ENCODE measurements at regions not wholly inside any gene's neighbourhood (a gene's known extent, or its start where the extent isn't known, plus 50 kb on each side); places are given as distances from the start of the nearest gene placed in this dataset.

DNA sequence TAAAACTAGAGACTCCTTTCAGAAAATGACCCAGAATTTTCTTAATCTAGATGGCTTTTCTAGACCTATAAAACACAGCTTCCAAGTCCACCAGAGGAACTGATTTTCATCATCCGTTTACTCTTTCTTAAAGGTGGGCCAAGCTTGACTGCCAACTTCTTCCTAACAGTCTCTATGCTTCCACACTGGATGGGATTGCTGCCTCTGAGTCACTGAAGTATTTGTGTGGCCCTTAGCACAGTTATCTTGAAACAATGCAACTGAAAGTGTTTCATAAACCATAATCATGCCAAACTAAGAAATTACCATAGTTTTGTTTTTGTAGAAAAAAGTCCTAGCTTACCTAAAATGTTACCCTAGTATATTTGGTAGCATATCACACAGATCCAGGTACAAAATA, 985.7 kb downstream of the TUSC7 start (continued):
- TF ChIP-seq, protein P1, sequence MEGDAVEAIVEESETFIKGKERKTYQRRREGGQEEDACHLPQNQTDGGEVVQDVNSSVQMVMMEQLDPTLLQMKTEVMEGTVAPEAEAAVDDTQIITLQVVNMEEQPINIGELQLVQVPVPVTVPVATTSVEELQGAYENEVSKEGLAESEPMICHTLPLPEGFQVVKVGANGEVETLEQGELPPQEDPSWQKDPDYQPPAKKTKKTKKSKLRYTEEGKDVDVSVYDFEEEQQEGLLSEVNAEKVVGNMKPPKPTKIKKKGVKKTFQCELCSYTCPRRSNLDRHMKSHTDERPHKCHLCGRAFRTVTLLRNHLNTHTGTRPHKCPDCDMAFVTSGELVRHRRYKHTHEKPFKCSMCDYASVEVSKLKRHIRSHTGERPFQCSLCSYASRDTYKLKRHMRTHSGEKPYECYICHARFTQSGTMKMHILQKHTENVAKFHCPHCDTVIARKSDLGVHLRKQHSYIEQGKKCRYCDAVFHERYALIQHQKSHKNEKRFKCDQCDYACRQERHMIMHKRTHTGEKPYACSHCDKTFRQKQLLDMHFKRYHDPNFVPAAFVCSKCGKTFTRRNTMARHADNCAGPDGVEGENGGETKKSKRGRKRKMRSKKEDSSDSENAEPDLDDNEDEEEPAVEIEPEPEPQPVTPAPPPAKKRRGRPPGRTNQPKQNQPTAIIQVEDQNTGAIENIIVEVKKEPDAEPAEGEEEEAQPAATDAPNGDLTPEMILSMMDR (IDR thresholded peaks at IDR 0.05; ENCODE audit: control extremely low read depth in 1 of 3, insufficient read depth in 1 of 3, low read depth in 1 of 3, low read length in 3 of 3), result no peak
- no peak for TF ChIP-seq ZNF274 (IDR thresholded peaks at IDR 0.05; ENCODE audit: borderline replicate concordance, extremely low read depth, low read length)
